ENCODE measurements at regions not wholly inside any gene's neighbourhood (a gene's known extent, or its start where the extent isn't known, plus 50 kb on each side); places are given as distances from the start of the nearest gene placed in this dataset.
"Not testable (repeated sequence)": the region's sequence is repeated elsewhere in the genome, so short reads cannot be mapped to it uniquely, and the experiment has no call there.

GRCh38 chr3:187852842-187853730 is 107.8 kb upstream of the BCL6 start:
- no peak for DNase-seq

GRCh38 chr3:187855131-187855530 is 109.9 kb upstream of the BCL6 start:
- DNase-seq, result no peak

GRCh38 chr3:187856555-187856954 is 111.3 kb upstream of the BCL6 start:
- peak in 1 of 2 donors; percentile 15 for DNase-seq

- DNase-seq, result no peak
These were observed 112.8 kb upstream of the BCL6 start for GRCh38 chr3:187858041-187858440.

- no peak for DNase-seq
These were observed 113.4 kb upstream of the BCL6 start for GRCh38 chr3:187858711-187859110.

GRCh38 chr3:187862701-187863277 is 117.5 kb upstream of the BCL6 start:
- DNase-seq, result not testable (repeated sequence)

GRCh38 chr3:187870360-187871203 is 125.3 kb upstream of the BCL6 start:
- no peak for DNase-seq

GRCh38 chr3:187871204-187871591 is 125.9 kb upstream of the BCL6 start:
- no peak for DNase-seq

GRCh38 chr3:187871848-187872247 is 126.6 kb upstream of the BCL6 start:
- DNase-seq, result no peak

- no peak for DNase-seq
These were observed 128.6 kb upstream of the BCL6 start for GRCh38 chr3:187873843-187874242.

GRCh38 chr3:187875863-187876262 is 130.6 kb upstream of the BCL6 start:
- no peak for DNase-seq

GRCh38 chr3:187878772-187879518 is 133.7 kb upstream of the BCL6 start:
- no peak for DNase-seq

GRCh38 chr3:187880441-187880840 is 135.2 kb upstream of the BCL6 start:
- DNase-seq, result no peak

- DNase-seq, result no peak
These were observed 135.6 kb upstream of the BCL6 start for GRCh38 chr3:187880851-187881250.

- no peak for DNase-seq
These were observed 143.4 kb upstream of the BCL6 start for GRCh38 chr3:187888701-187889100.

- DNase-seq, result no peak
These were observed 143.8 kb upstream of the BCL6 start for GRCh38 chr3:187889106-187889505.

GRCh38 chr3:187889601-187890404 is 144.5 kb upstream of the BCL6 start:
- no peak for DNase-seq

- not testable (repeated sequence) for DNase-seq
These were observed 145.1 kb upstream of the BCL6 start for GRCh38 chr3:187890405-187890752.

GRCh38 chr3:187896646-187897045 is 151.4 kb upstream of the BCL6 start:
- DNase-seq, result no peak

- DNase-seq, result no peak
These were observed 154.0 kb upstream of the BCL6 start for GRCh38 chr3:187899246-187899645.

GRCh38 chr3:187900993-187901755 is 155.9 kb upstream of the BCL6 start:
- no peak for DNase-seq
